GM12875 (cell line): ENCODE measurements at regions not wholly inside any gene's neighbourhood (a gene's known extent, or its start where the extent isn't known, plus 50 kb on each side); places are given as distances from the start of the nearest gene placed in this dataset.

ENCODE experiments used
- H3K4me3 ChIP-seq: one replicate; pipeline ENCODE4 v1.5.1; 2011; ENCODE audit warnings: low read depth, low read length, control low read depth
- TF ChIP-seq, protein P1 (sequence below): IDR thresholded peaks from 2 replicates; pipeline ENCODE4 v1.5.1; 2011; ENCODE audit warnings: low read depth, mild to moderate bottlenecking, control low read depth, inconsistent platforms, low read length, moderate library complexity, borderline replicate concordance; ENCODE audit not compliant: insufficient read depth

GRCh38 chr13:76796851-76797250, 89.4 kb downstream of the KCTD12 start:
- H3K4me3 ChIP-seq = no peak overlapping the region
- TF ChIP-seq, protein P1, sequence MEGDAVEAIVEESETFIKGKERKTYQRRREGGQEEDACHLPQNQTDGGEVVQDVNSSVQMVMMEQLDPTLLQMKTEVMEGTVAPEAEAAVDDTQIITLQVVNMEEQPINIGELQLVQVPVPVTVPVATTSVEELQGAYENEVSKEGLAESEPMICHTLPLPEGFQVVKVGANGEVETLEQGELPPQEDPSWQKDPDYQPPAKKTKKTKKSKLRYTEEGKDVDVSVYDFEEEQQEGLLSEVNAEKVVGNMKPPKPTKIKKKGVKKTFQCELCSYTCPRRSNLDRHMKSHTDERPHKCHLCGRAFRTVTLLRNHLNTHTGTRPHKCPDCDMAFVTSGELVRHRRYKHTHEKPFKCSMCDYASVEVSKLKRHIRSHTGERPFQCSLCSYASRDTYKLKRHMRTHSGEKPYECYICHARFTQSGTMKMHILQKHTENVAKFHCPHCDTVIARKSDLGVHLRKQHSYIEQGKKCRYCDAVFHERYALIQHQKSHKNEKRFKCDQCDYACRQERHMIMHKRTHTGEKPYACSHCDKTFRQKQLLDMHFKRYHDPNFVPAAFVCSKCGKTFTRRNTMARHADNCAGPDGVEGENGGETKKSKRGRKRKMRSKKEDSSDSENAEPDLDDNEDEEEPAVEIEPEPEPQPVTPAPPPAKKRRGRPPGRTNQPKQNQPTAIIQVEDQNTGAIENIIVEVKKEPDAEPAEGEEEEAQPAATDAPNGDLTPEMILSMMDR = no peak

DNA sequence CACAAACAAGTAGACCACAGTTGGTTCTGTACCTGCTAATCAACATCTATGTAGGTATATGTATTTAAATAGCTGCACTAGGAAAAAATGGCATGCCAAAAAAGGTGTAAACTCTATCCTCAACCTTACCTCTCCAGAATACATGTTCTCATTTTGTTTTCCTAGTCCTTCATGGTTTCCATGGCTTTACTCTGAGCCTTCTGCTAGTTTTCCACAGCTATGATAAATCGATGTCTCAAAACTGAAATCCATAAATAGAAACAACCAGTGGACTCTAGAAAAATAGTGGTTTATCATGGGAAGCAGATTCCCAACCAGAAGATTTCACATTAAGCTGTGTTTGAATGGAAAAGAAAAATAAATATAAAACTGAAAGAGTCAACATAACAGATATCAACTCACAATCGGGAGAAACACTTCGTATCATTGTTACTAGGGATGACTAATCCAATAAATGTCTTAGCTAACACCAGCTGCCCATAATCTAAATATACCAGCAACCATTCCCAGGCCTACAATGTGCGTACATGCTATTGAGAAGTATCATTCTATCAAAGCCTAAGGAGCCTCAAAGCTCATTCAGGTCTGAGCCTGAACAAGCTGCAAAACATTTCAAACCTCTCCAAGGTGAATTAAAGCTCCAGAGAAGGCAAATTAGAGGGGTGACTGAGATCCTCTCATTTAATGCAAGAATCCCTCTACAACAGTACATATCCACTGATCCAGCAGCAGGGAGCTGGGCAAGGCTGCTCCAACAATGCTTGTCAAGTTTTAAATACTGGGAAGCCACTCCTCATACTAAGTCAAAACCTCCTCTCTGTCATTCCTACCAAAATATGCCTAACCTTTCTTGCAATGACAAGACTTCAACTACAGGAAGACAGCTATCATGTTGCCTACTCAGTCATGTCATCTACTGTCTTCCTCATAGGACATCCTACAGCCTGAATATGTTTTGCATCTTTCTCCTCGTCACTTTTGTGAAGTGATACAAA, 90.2 kb downstream of the KCTD12 start:
- TF ChIP-seq, protein P1 = no peak

GRCh38 chr13:76792731-76793347, 93.4 kb downstream of the KCTD12 start:
- no peak overlapping the region for H3K4me3 ChIP-seq
- TF ChIP-seq, protein P1 = no peak

More for the DNA sequence above, 90.2 kb downstream of the KCTD12 start:
- no peak overlapping the region for H3K4me3 ChIP-seq

DNA sequence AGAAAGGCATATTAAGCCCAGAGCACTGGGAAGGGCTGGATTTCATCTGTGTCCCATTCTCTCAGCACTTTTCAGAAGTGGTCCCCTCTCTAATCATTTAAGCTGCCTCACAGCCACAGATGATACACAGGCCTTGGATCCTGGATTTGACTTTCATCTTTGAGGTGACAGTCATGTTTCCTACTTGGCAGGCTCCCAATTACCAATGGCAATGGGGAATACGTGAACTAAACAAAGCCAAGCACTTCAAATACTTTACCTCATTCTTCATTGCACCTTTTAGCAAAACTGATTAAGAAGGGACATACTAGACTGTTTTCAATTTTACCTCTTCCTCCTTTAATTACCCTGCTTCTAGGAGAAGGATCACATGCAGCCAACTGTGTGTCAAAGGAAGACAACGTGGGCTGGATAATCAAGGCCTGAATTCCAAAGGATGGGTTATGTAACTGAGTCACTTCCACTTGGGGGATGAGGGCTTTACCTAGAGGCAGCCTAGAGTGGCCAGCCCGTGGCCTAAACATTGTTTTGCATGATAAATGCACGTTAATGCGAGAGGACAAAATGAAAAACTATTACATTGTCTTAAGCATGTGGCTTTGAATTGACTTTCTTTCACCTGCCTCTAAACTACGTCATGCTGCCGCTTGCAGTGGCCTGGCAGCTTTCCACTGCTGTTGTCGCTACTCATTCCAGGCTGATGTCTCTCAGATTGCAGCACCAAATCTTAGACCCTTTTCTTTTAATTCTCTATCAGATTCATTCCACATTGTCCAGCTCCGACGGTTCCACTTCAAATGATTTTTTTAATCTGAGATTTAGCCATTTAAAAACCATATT, 95.0 kb downstream of the KCTD12 start:
- TF ChIP-seq, protein P1 = no peak
- H3K4me3 ChIP-seq = no peak overlapping the region

- TF ChIP-seq, protein P1 = no peak
- no peak overlapping the region for H3K4me3 ChIP-seq
These were observed 95.7 kb downstream of the KCTD12 start for GRCh38 chr13:76790526-76790925.

GRCh38 chr13:76783798-76784197, 102.4 kb downstream of the KCTD12 start:
- TF ChIP-seq, protein P1 = no peak
- no peak overlapping the region for H3K4me3 ChIP-seq
